SH-SY5Y (cell line): ENCODE measurements at regions not wholly inside any gene's neighbourhood (a gene's known extent, or its start where the extent isn't known, plus 50 kb on each side); places are given as distances from the start of the nearest gene placed in this dataset.

Source experiments
- GATA2 ChIP-seq: IDR thresholded peaks from 2 replicates; pipeline ENCODE4 v1.6.1; 2011; ENCODE audit warnings: mild to moderate bottlenecking, low read depth, low read length
- GATA3 ChIP-seq: IDR thresholded peaks from 2 replicates; pipeline ENCODE4 v1.6.1; 2011; ENCODE audit warnings: low read depth, mild to moderate bottlenecking, low read length, moderate library complexity

DNA sequence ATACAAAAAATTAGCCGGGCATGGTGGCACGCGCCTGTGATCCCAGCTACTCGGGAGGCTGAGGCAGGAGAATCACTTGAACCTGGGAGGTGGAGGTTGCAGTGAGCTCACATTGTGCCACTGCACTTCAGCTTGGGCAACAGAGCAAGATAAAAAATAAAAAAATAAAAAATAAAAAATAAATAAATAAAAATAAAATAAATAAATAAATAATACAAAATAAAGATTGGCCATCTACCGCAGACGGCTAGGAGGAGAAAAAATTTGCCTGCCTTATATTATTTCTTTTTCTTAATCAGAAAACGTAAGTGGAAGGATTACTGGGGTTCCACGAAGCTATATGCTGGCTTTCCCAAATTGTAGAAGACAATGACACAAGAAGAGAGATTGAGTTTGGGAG lies 229.7 kb downstream of the EPHA4 start:
- TF ChIP-seq GATA2: no peak
- TF ChIP-seq GATA3: no peak

DNA sequence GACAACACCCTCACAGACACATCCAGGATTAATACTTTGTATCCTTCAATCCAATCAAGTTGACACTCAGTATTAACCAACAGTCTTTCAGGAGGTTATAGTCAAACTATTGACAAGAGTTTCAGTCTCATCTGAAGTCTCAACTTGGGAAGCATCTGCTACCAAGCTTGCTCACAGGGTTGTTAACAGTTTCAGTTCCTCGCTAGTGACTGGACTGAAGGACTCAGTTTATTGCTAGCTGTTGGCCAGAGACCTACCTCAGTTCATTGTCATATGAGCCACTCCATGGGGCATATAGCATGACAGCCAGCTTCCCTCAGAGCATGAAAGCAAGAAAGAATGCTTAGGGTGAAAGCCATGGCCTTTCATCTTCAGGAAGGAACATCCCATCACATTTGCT lies 228.6 kb downstream of the EPHA4 start:
- no peak for TF ChIP-seq GATA3
- no peak for TF ChIP-seq GATA2

DNA sequence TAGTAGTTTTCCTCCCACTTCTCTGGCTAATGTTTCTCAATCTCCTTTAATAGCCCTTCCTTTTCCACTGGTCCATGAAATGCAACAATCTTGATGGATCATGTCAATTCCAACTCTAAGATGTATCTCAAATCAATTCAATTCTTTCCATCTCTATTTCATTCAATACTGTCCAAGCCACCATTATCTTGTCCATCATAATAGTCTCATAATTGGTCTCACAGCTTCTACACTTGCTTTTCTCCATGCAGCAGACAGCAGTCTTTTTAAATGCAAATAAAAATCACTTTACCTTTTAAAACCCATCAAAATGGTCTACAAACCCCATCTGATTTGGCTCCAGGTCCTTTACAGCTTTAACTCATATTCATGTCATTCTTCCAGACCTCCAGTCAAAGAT lies 226.6 kb downstream of the EPHA4 start:
- TF ChIP-seq GATA3 (no peak), GATA2 (no peak)

DNA sequence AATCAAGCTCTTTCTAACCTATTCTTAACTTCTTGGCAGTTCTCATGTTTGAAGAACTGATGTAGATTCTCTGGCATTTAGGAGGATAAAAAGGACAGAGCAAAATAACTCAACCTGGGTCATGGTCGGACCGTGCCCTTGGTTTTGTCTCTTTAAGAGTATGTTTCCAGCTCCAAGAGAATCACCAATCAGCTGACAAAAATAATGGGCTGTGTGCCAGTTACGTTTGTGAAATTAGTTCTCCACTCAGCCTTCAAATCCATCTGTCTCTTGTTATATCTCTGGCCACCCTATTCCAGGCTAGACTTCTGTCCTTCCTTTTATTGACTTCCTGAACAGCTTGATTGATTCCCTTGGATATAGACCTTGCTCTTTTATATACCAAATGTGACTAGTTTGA lies 225.7 kb downstream of the EPHA4 start:
- TF ChIP-seq GATA2 (no peak), GATA3 (no peak)

DNA sequence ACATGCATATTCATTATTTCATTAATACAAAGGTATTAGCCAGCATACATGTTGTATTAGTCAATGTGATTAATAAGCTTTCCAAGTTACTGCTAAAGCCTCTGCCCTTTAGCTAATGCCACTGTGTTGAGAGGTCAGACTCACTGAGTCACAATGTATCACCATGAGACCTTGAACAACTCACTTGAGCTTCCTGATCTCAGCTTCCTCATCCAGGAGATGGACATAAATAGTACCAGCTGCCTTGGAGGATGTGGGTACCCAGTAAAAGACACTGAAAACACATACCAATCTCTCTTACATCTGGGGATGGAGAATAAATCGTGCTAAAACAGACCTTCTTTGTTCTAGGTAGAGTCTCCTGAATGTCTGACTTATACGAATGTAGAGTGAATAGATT lies 224.6 kb downstream of the EPHA4 start:
- TF ChIP-seq GATA2: no peak
- no peak for TF ChIP-seq GATA3

DNA sequence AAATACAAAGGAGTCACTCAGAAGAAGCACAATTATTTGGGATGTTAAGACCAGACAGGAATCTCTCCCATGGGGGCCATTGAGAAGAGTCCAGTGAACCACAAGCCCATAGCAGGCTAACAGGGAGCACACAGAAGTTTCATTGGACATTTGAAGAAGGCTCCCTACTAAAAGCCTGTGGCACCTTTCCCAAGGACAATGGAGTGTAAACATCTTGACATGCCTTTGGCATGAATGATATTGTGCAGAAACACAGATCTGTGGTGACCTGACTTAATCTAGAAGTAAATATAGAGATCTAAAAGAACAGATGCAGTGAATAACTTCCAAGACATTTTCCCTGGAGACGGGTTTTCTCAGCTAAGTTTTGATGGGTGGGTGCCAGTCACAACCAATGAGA lies 221.5 kb downstream of the EPHA4 start:
- no peak for TF ChIP-seq GATA3
- TF ChIP-seq GATA2: no peak

DNA sequence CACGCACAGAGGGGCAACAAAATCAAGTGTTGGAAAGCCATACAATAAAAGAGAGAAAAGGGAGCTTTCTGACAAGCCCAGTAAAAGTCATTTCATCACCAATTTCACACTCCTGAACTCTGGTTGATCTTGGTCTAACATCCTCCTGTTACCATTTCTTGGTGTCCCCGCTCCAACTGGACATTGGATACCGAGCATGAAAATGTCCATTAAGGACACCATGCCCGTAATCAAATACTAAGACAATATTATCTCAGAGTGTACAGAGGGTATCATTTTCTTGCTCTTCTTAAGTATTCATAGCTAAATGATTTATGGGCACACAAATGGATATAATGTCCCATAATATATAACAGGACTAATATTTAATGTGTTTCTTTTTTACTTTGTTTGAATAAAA lies 218.9 kb downstream of the EPHA4 start:
- TF ChIP-seq GATA2 (no peak), GATA3 (no peak)

DNA sequence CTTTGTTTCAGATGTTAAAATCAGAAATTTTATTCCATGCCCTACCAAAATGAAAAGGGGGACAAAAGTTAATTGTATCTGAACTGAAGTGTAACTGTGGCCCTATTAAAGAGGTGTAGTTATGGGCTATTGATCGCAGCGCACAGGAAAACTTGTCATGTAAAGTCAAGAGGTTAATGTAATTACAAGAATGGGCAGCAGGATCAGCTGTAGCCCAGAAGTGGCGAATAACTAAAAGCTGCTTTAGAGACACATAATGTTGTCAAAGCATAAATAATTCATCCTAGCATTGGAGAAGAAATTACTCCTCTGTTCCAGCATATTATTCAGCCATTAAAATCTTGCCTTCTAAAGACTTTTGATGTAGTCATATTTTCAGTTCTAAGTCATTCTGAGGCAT lies 211.8 kb downstream of the EPHA4 start:
- no peak for TF ChIP-seq GATA3
- no peak for TF ChIP-seq GATA2

DNA sequence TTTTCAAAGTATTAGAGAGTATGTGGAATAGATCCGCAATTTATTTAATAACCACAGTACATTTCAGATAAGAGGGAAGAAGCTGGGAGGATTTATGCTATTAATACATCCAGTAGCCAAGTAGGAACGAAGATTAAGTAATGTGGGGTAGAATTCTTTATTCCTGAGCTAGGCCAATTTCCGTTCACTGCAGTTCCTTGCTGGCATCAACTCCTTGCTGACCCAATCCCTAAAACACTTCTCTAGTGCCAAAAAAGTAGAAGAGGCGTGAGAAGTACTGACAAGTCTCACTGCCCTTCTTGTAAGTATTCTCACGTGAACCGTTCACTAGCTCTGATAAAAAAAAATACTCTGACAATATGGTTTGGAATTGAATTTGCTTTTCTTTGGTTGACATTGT lies 211.4 kb downstream of the EPHA4 start:
- TF ChIP-seq GATA2 (no peak), GATA3 (no peak)

DNA sequence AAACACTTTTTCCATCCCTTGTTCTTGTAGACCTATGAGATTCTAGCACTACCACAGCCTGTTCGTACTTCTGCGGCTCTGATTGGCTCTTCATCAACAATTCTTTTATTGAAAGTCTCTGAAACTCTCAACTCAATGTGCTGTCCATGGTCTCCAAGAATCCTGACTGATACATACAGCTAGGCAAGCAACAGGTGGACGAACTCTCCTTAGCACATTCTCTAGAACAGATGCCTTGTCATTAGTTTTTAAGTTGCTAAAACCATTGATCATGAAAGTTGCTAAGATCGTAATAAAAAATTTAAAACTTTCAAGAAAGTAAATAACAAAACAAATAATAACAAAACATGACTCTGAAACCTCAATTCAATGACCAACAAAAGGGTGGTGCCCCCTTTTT lies 210.5 kb downstream of the EPHA4 start:
- TF ChIP-seq GATA3 (no peak), GATA2 (no peak)

DNA sequence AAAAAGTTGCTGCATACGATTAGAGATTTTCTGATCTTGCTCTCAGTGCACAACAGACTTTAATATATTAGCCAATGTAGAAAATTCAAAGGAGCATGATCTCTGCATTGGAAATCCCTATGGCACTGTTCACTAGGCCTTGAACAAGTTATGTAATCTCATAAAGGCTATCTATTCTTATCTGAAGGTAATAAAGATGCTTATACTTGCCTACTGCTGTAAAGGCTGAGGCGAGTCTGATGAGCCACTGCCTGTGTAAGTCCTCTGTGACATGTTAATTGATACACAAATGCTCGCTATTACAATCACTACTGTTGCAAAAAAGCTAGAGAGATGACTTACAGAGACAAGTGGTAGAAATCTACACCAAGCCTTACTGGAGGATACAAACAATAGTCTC lies 207.4 kb downstream of the EPHA4 start:
- TF ChIP-seq GATA3: no peak
- TF ChIP-seq GATA2: no peak
